Activated effector memory CD4-positive, alpha-beta T cell treated with anti-CD3 and anti-CD28 coated beads, Interleukin-2, amount 50 U/mL, for 16 hours (primary cell): ENCODE measurements at regions not wholly inside any gene's neighbourhood (a gene's known extent, or its start where the extent isn't known, plus 50 kb on each side); places are given as distances from the start of the nearest gene placed in this dataset.

ENCODE experiments used
- DNase-seq: peaks from one replicate; pipeline ENCODE4 v3.0.0-alpha.2; 2020

- no peak for DNase-seq
Measured at GRCh38 chr3:128569756-128570155, 76.8 kb upstream of the GATA2 start.

GRCh38 chr3:128568602-128569490 lies 75.8 kb upstream of the GATA2 start:
- no peak for DNase-seq

GRCh38 chr3:128567705-128568356 lies 74.8 kb upstream of the GATA2 start:
- DNase-seq, result no peak

GRCh38 chr3:128567141-128567540 lies 74.1 kb upstream of the GATA2 start:
- peak; percentile 58 for DNase-seq

GRCh38 chr3:128563439-128563838 lies 70.4 kb upstream of the GATA2 start:
- DNase-seq, result no peak

- peak; percentile 9 for DNase-seq
Measured at GRCh38 chr3:128561504-128561903, 68.5 kb upstream of the GATA2 start.

- DNase-seq, result peak; percentile 46
Measured at GRCh38 chr3:128560768-128561167, 67.8 kb upstream of the GATA2 start.

GRCh38 chr3:128559486-128560225 lies 66.7 kb upstream of the GATA2 start:
- peak; percentile 62 for DNase-seq

GRCh38 chr3:128557531-128558280 lies 64.7 kb upstream of the GATA2 start:
- DNase-seq, result no peak

GRCh38 chr3:128556907-128557306 lies 63.9 kb upstream of the GATA2 start:
- no peak for DNase-seq

- no peak for DNase-seq
Measured at GRCh38 chr3:128556384-128556783, 63.4 kb upstream of the GATA2 start.

- no peak for DNase-seq
Measured at GRCh38 chr3:128555841-128556240, 62.8 kb upstream of the GATA2 start.

GRCh38 chr3:128555098-128555825 lies 62.3 kb upstream of the GATA2 start:
- DNase-seq, result no peak

GRCh38 chr3:128554465-128555097 lies 61.6 kb upstream of the GATA2 start:
- no peak for DNase-seq

- no peak for DNase-seq
Measured at GRCh38 chr3:128554100-128554464, 61.1 kb upstream of the GATA2 start.

GRCh38 chr3:128553560-128553959 lies 60.6 kb upstream of the GATA2 start:
- no peak for DNase-seq

- DNase-seq, result no peak
Measured at GRCh38 chr3:128551867-128552266, 58.9 kb upstream of the GATA2 start.

- no peak for DNase-seq
Measured at GRCh38 chr3:128551451-128551850, 58.5 kb upstream of the GATA2 start.

GRCh38 chr3:128550471-128551126 lies 57.6 kb upstream of the GATA2 start:
- no peak for DNase-seq

GRCh38 chr3:128550113-128550440 lies 57.1 kb upstream of the GATA2 start:
- no peak for DNase-seq
